PC-9 (cell line): ENCODE measurements at regions not wholly inside any gene's neighbourhood (a gene's known extent, or its start where the extent isn't known, plus 50 kb on each side); places are given as distances from the start of the nearest gene placed in this dataset.

Experiments used
- BruUV-seq: library from RNA; stranded (reverse); fragments of 400-500 nt; replicated peaks from 2 replicates; lab custom pipeline; 2021; lab: Mats Ljungman, UMichigan
- CTCF ChIA-PET: fragments of 300-600 bp; sonication (Branson Sonifier 250); formaldehyde crosslinking; loops from one replicate; lab custom pipeline; 2022; ENCODE audit warnings: antibody characterized with exemption; lab: Charles Lee
- POLR2A ChIA-PET: fragments of 300-600 bp; sonication (Branson Sonifier 250); formaldehyde crosslinking; loops from one replicate; lab custom pipeline; 2022; ENCODE audit warnings: antibody characterized with exemption; ENCODE audit not compliant: unreplicated experiment; lab: Charles Lee
- DNase-seq, 2 experiments: peaks; one replicate each; pipeline versions ENCODE4 v3.0.0 to v3.0.0-alpha.2; 2015 to 2022; ENCODE audit warnings: mixed read lengths in 1 of 2
- H2AFZ ChIP-seq: fragments of 200-600 bp; sonication (generic); 2 replicates; pipeline ENCODE4 v1.8.1; 2017; ENCODE audit warnings: antibody characterized with exemption
- H3F3A ChIP-seq: fragments of 200-600 bp; sonication (generic); 2 replicates; pipeline ENCODE4 v1.8.1; 2017; ENCODE audit warnings: antibody characterized with exemption, mild to moderate bottlenecking, low read depth; ENCODE audit not compliant: insufficient read depth
- H3K27ac ChIP-seq: fragments of 200-600 bp; sonication (generic); 2 replicates; pipeline ENCODE4 v1.6.1; 2016; ENCODE audit warnings: mixed run types
- H3K27me3 ChIP-seq: fragments of 200-600 bp; sonication (generic); 2 replicates; pipeline ENCODE4 v1.6.1; 2016; ENCODE audit warnings: low read depth, mixed run types; ENCODE audit not compliant: insufficient read depth
- H3K36me3 ChIP-seq: fragments of 200-600 bp; sonication (generic); 2 replicates; pipeline ENCODE4 v1.6.1; 2016; ENCODE audit warnings: low read depth, mixed run types
- H3K4me1 ChIP-seq: fragments of 200-600 bp; sonication (generic); replicated peaks from 2 replicates; pipeline ENCODE4 v1.6.1; 2016; ENCODE audit warnings: mixed run types; ENCODE audit not compliant: insufficient read depth
- H3K4me2 ChIP-seq: fragments of 200-600 bp; sonication (generic); 2 replicates; pipeline ENCODE4 v1.6.1; 2017; ENCODE audit warnings: mixed run types
- H3K4me3 ChIP-seq: fragments of 200-600 bp; sonication (generic); 2 replicates; pipeline ENCODE4 v1.6.1; 2016; ENCODE audit warnings: mixed run types
- H3K79me2 ChIP-seq: fragments of 200-600 bp; sonication (generic); 2 replicates; pipeline ENCODE4 v1.6.1; 2017; ENCODE audit warnings: low read depth, mixed run types
- H3K9me2 ChIP-seq: fragments of 200-600 bp; sonication (generic); 2 replicates; pipeline ENCODE4 v1.8.1; 2017; ENCODE audit warnings: mild to moderate bottlenecking; ENCODE audit not compliant: insufficient read depth
- H3K9me3 ChIP-seq: fragments of 200-600 bp; sonication (generic); 2 replicates; pipeline ENCODE4 v1.8.1; 2016; ENCODE audit warnings: low read depth; ENCODE audit not compliant: insufficient read depth
- H4K20me1 ChIP-seq: fragments of 200-600 bp; sonication (generic); 2 replicates; pipeline ENCODE4 v1.8.1; 2017; ENCODE audit not compliant: insufficient read depth
- CTCF ChIP-seq: fragments of 200-600 bp; sonication (generic); conservative IDR thresholded peaks from 2 replicates; pipeline ENCODE4 v1.6.1; 2017; ENCODE audit warnings: mixed run types, antibody characterized with exemption, mild to moderate bottlenecking, moderate library complexity
- EZH2 ChIP-seq: fragments of 200-600 bp; sonication (generic); IDR thresholded peaks from 2 replicates; pipeline ENCODE4 v1.8.0; 2017; ENCODE audit warnings: antibody characterized with exemption, low read depth
- intact Hi-C: fragments of 100-400 bp; cut with micrococcal nuclease; formaldehyde crosslinking; loops from one replicate; pipeline ENCODE4 v1.10.0; 2022; ENCODE audit not compliant: unreplicated experiment

GRCh38 chr3:163890661-163891060, 1187.6 kb downstream of the SI start:
- Histone ChIP-seq H3K27ac (no peak overlapping the region), H3K36me3 (no peaks in the 10 kb centered on the region), H2AFZ (no peak overlapping the region), H3K4me2 (no peak overlapping the region), H3F3A (no peaks in the 10 kb centered on the region), H3K9me3 (no peaks in the 10 kb centered on the region), H3K9me2 (no peaks in the 10 kb centered on the region), H4K20me1 (no peaks in the 10 kb centered on the region), H3K27me3 (no peaks in the 10 kb centered on the region), H3K79me2 (no peaks in the 10 kb centered on the region), H3K4me1 (no peaks in the 10 kb centered on the region), H3K4me3 (no peak overlapping the region)
- TF ChIP-seq EZH2 (no peak), CTCF (no peak)
- no TSS peak for BruUV-seq
- POLR2A ChIA-PET = no interaction called here
- DNase-seq = no peak
- CTCF ChIA-PET = no interaction called here
- intact Hi-C loops = no loop called here

GRCh38 chr3:163879172-163879571, 1199.1 kb downstream of the SI start:
- Histone ChIP-seq H3K27me3 (no peaks in the 10 kb centered on the region), H3F3A (no peaks in the 10 kb centered on the region), H3K27ac (no peak overlapping the region), H4K20me1 (0 out of 2 replicates have a peak, but pooled peaks cover 3% of the 10 kb centered on the region), H3K9me2 (no peaks in the 10 kb centered on the region), H3K4me1 (no peaks in the 10 kb centered on the region), H3K79me2 (no peaks in the 10 kb centered on the region), H3K36me3 (no peaks in the 10 kb centered on the region), H3K9me3 (peaks cover 4% of the 10 kb centered on the region; the same call in 1 of the 2 replicates), H3K4me3 (no peak overlapping the region), H3K4me2 (no peak overlapping the region), H2AFZ (no peak overlapping the region)
- DNase-seq = no peak
- no TSS peak for BruUV-seq
- intact Hi-C loops = no loop called here
- CTCF ChIA-PET = no interaction called here
- POLR2A ChIA-PET = no interaction called here
- TF ChIP-seq CTCF = no peak
- TF ChIP-seq EZH2 = no peak

DNA sequence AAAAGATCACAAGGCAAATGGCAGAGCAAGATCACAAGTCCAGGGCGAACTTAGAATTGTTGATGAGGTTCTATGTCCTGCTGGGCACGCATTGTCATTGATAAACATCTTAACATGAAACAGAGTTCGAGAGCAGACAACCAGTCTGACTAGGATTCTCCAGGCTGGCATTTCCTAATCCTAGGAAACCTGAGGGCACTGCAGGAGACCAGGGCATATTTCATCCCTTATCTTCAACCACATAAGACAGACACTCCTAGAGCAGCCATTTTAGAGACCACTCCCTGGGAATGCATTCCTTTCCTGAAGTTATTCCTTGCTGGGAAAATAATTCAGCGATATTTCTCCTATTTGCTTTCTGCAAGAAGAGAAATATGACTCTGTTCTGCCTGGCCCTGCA, 1199.9 kb downstream of the SI start:
- H3K4me1 ChIP-seq = no peaks in the 10 kb centered on the region
- no peak overlapping the region for H3K4me3 ChIP-seq
- POLR2A ChIA-PET = interaction anchor here (0.6 kb wide), 1 partner anchor 14 kb away, joined by 6 read pairs; no protein-coding TSS in a partner anchor
- no peaks in the 10 kb centered on the region for H3K9me2 ChIP-seq
- CTCF ChIA-PET = no interaction called here
- H3K27me3 ChIP-seq = no peaks in the 10 kb centered on the region
- 0 out of 2 replicates have a peak, but pooled peaks cover 3% of the 10 kb centered on the region for H4K20me1 ChIP-seq
- no peak overlapping the region for H3K27ac ChIP-seq
- DNase-seq = no peak
- H3F3A ChIP-seq = no peaks in the 10 kb centered on the region
- H3K9me3 ChIP-seq = peaks cover 4% of the 10 kb centered on the region; the same call in 1 of the 2 replicates
- BruUV-seq = no TSS peak
- no peak overlapping the region for H3K4me2 ChIP-seq
- H3K36me3 ChIP-seq = no peaks in the 10 kb centered on the region
- H2AFZ ChIP-seq = no peak overlapping the region
- no peak for TF ChIP-seq CTCF
- no peak for TF ChIP-seq EZH2
- H3K79me2 ChIP-seq = no peaks in the 10 kb centered on the region
- intact Hi-C loops = no loop called here
